Kidney epithelial cell (primary cell): ENCODE measurements at regions not wholly inside any gene's neighbourhood (a gene's known extent, or its start where the extent isn't known, plus 50 kb on each side); places are given as distances from the start of the nearest gene placed in this dataset.

ENCODE experiments used
- DNase-seq: peaks from one replicate; pipeline ENCODE4 v3.0.0-alpha.2; 2010; ENCODE audit warnings: low read depth
- H3K27me3 ChIP-seq: 2 replicates; pipeline ENCODE4 v1.6.0; 2011; ENCODE audit warnings: low read length; ENCODE audit not compliant: control insufficient read depth, insufficient read depth
- H3K36me3 ChIP-seq: 2 replicates; pipeline ENCODE4 v1.5.1; 2011; ENCODE audit warnings: low read length; ENCODE audit not compliant: control insufficient read depth, insufficient read depth
- H3K4me3 ChIP-seq: 2 replicates; pipeline ENCODE4 v1.5.1; 2011; ENCODE audit warnings: low read depth, mild to moderate bottlenecking, control low read depth, low read length
- CTCF ChIP-seq: IDR thresholded peaks from 2 replicates; pipeline ENCODE4 v1.5.1; 2011; ENCODE audit warnings: mild to moderate bottlenecking, moderate library complexity, low read length, control low read depth, inconsistent platforms; ENCODE audit not compliant: insufficient read depth, poor library complexity, severe bottlenecking

DNA sequence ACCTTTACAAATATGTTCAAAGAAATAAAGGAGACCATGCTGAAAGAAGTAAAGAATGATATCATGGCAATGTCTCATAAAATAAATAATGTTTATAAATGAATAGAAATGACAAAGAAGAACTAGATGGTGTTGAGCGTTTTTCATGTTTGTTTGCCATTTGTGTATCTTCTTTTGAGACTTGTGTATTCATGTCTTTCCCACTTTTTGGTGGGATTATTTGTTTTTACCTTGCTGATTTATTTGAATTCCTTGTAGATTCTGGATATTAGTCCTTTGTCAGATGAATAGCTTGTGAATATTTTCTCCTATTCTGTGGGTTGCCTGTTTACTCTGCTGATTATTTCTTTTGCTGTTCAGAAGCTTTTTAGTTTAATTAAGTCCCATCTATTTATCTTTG is 732.4 kb downstream of the FAT4 start:
- H3K27me3 ChIP-seq, result no peaks in the 10 kb centered on the region
- H3K4me3 ChIP-seq, result no peak overlapping the region
- DNase-seq, result no peak
- TF ChIP-seq CTCF, result no peak
- no peaks in the 10 kb centered on the region for H3K36me3 ChIP-seq

- no peak for TF ChIP-seq CTCF
- H3K36me3 ChIP-seq, result no peaks in the 10 kb centered on the region
- no peaks in the 10 kb centered on the region for H3K27me3 ChIP-seq
- peak; percentile 4 for DNase-seq
- H3K4me3 ChIP-seq, result no peak overlapping the region
Measured at GRCh38 chr4:126051689-126052424, 737.1 kb downstream of the FAT4 start.

DNA sequence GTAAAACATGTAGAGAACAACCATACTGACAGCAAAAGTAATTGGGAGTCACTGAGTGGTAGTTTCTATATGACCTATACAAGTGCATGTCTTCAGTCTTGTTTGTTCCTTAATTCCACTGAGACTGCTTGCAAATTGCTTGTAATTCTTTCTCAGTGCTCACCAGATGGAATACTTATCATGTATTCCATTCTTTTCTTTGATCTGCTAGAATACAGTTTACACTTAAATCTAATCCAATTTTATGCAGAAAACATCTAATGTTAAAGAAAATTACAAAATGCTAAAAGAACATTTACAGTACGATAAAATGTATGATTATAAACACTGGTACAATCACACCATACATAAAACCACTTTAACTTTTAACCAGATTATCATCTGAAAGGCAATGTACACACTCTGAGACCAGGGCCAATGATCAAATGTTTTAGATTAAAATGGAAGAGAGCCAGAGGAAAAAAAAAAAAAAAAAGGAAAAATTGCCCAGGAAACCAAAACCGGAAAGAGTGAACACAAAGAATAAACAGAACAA is 741.4 kb downstream of the FAT4 start:
- no peaks in the 10 kb centered on the region for H3K36me3 ChIP-seq
- no peak for TF ChIP-seq CTCF

GRCh38 chr4:126057371-126057770 is 742.6 kb downstream of the FAT4 start:
- no peak for TF ChIP-seq CTCF
- no peak overlapping the region for H3K4me3 ChIP-seq
- H3K36me3 ChIP-seq, result no peaks in the 10 kb centered on the region
- no peak for DNase-seq
- H3K27me3 ChIP-seq, result no peaks in the 10 kb centered on the region

More for the DNA sequence above, 741.4 kb downstream of the FAT4 start:
- H3K27me3 ChIP-seq, result no peaks in the 10 kb centered on the region
- no peak for DNase-seq
- H3K4me3 ChIP-seq, result no peak overlapping the region

- Histone ChIP-seq H3K27me3 (no peaks in the 10 kb centered on the region), H3K36me3 (no peaks in the 10 kb centered on the region), H3K4me3 (no peak overlapping the region)
- DNase-seq, result no peak
- no peak for TF ChIP-seq CTCF
Measured at GRCh38 chr4:126058596-126058995, 743.8 kb downstream of the FAT4 start.

DNA sequence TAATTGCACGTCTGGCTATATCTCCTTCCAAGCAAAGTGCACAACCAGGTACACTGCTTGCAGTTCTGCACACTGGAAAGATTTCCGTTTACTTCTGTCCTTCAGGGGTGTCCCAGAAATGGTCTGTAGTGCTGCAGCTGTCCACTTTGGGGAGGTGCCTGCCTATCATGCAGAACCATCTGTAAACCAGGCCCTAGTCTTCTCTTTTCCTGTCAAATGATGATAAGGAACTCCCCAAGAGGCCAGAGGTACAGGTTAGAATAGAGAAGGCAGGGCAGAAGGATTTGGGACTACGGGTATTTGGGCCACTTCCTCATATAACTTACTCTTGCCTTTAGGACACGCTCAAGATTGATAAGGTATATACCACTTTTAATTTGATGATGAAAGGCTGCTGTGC is 746.9 kb downstream of the FAT4 start:
- Histone ChIP-seq H3K27me3 (no peaks in the 10 kb centered on the region), H3K4me3 (no peak overlapping the region), H3K36me3 (no peaks in the 10 kb centered on the region)
- no peak for TF ChIP-seq CTCF
- no peak for DNase-seq
